ENCODE measurements at regions not wholly inside any gene's neighbourhood (a gene's known extent, or its start where the extent isn't known, plus 50 kb on each side); places are given as distances from the start of the nearest gene placed in this dataset.

GRCh38 chr15:47917881-47918280 is 200.6 kb downstream of the SEMA6D start:
- ChIA-PET CTCF (ENCODE audit: unreplicated experiment) (no interaction called here), POLR2A (no interaction called here)
- no peak overlapping the region for H3K27ac ChIP-seq (ENCODE audit: low read depth, low read length, poor library complexity, severe bottlenecking)
- H3K9me3 ChIP-seq (ENCODE audit: low read length), result no peaks in the 10 kb centered on the region
- H3K79me2 ChIP-seq (ENCODE audit: insufficient read depth, low read depth, low read length), result no peaks in the 10 kb centered on the region
- DNase-seq (ENCODE audit: low spot score), result no peak
- H3K4me3 ChIP-seq (ENCODE audit: low read depth, low read length, poor library complexity, severe bottlenecking), result no peak overlapping the region
- H3K4me2 ChIP-seq (ENCODE audit: low read length), result no peak overlapping the region
- no TSS peak for BruUV-seq (replicated peaks)
- H3K9me2 ChIP-seq (ENCODE audit: insufficient read depth, low read length), result no peaks in the 10 kb centered on the region
- no peaks in the 10 kb centered on the region for H3K4me1 ChIP-seq (ENCODE audit: insufficient read depth, low read length, poor library complexity, severe bottlenecking)
- intact Hi-C loops (cut with micrococcal nuclease; ENCODE audit: unreplicated experiment), result no loop called here
- H3K36me3 ChIP-seq (ENCODE audit: insufficient read depth, low read length), result no peaks in the 10 kb centered on the region
- H4K20me1 ChIP-seq (ENCODE audit: insufficient read depth, low read length), result no peaks in the 10 kb centered on the region
- H2AFZ ChIP-seq (ENCODE audit: low read length), result no peak overlapping the region
- TF ChIP-seq CTCF (conservative IDR thresholded peaks at IDR 0.05; ENCODE audit: low read length) (no peak), EZH2phosphoT487 (IDR thresholded peaks at IDR 0.05; ENCODE audit: borderline replicate concordance, low read depth, low read length) (no peak)

GRCh38 chr15:47918877-47919276 is 201.6 kb downstream of the SEMA6D start:
- ChIA-PET POLR2A (no interaction called here), CTCF (ENCODE audit: unreplicated experiment) (no interaction called here)
- H3K4me3 ChIP-seq (ENCODE audit: low read depth, low read length, poor library complexity, severe bottlenecking), result no peak overlapping the region
- no peaks in the 10 kb centered on the region for H3K9me3 ChIP-seq (ENCODE audit: low read length)
- no peak overlapping the region for H3K4me2 ChIP-seq (ENCODE audit: low read length)
- H4K20me1 ChIP-seq (ENCODE audit: insufficient read depth, low read length), result no peaks in the 10 kb centered on the region
- DNase-seq (ENCODE audit: low spot score), result no peak
- H3K27ac ChIP-seq (ENCODE audit: low read depth, low read length, poor library complexity, severe bottlenecking), result no peak overlapping the region
- no peaks in the 10 kb centered on the region for H3K9me2 ChIP-seq (ENCODE audit: insufficient read depth, low read length)
- H3K79me2 ChIP-seq (ENCODE audit: insufficient read depth, low read depth, low read length), result no peaks in the 10 kb centered on the region
- BruUV-seq (replicated peaks), result no TSS peak
- no peaks in the 10 kb centered on the region for H3K4me1 ChIP-seq (ENCODE audit: insufficient read depth, low read length, poor library complexity, severe bottlenecking)
- intact Hi-C loops (cut with micrococcal nuclease; ENCODE audit: unreplicated experiment), result no loop called here
- H2AFZ ChIP-seq (ENCODE audit: low read length), result no peak overlapping the region
- H3K36me3 ChIP-seq (ENCODE audit: insufficient read depth, low read length), result no peaks in the 10 kb centered on the region
- TF ChIP-seq CTCF (conservative IDR thresholded peaks at IDR 0.05; ENCODE audit: low read length) (no peak), EZH2phosphoT487 (IDR thresholded peaks at IDR 0.05; ENCODE audit: borderline replicate concordance, low read depth, low read length) (no peak)

GRCh38 chr15:47924381-47924780 is 196.4 kb upstream of the SLC24A5 start:
- Histone ChIP-seq H4K20me1 (ENCODE audit: insufficient read depth, low read length) (no peaks in the 10 kb centered on the region), H3K4me2 (ENCODE audit: low read length) (no peak overlapping the region), H3K36me3 (ENCODE audit: insufficient read depth, low read length) (no peaks in the 10 kb centered on the region), H3K9me3 (ENCODE audit: low read length) (no peaks in the 10 kb centered on the region), H3K79me2 (ENCODE audit: insufficient read depth, low read depth, low read length) (no peaks in the 10 kb centered on the region), H2AFZ (ENCODE audit: low read length) (no peak overlapping the region), H3K4me3 (ENCODE audit: low read depth, low read length, poor library complexity, severe bottlenecking) (no peak overlapping the region), H3K4me1 (ENCODE audit: insufficient read depth, low read length, poor library complexity, severe bottlenecking) (peaks cover 2% of the 10 kb centered on the region), H3K27ac (ENCODE audit: low read depth, low read length, poor library complexity, severe bottlenecking) (no peak overlapping the region), H3K9me2 (ENCODE audit: insufficient read depth, low read length) (no peaks in the 10 kb centered on the region)
- BruUV-seq (replicated peaks), result no TSS peak
- TF ChIP-seq CTCF (conservative IDR thresholded peaks at IDR 0.05; ENCODE audit: low read length), result no peak
- no peak for TF ChIP-seq EZH2phosphoT487 (IDR thresholded peaks at IDR 0.05; ENCODE audit: borderline replicate concordance, low read depth, low read length)
- CTCF ChIA-PET (ENCODE audit: unreplicated experiment), result no interaction called here
- intact Hi-C loops (cut with micrococcal nuclease; ENCODE audit: unreplicated experiment), result no loop called here
- DNase-seq (ENCODE audit: low spot score), result no peak
- POLR2A ChIA-PET, result no interaction called here

All from OCI-LY7 (cell line).